Stomach (tissue), 8 donors: ENCODE measurements at regions not wholly inside any gene's neighbourhood (a gene's known extent, or its start where the extent isn't known, plus 50 kb on each side); places are given as distances from the start of the nearest gene placed in this dataset.

Experiments
- DNase-seq, 2 donors: peaks; one replicate each; pipeline versions ENCODE4 v3.0.0 to v3.0.0-alpha.2; 2013 to 2019
- H3K27ac ChIP-seq, 5 donors: fragments of 200-600 bp in 4 of 5; sonication (generic) in 4 of 5; one replicate each; pipeline ENCODE4 v1.5.1; 2013 to 2019; ENCODE audit warnings: mild to moderate bottlenecking in 1 of 5, moderate library complexity in 1 of 5
- H3K27me3 ChIP-seq, 3 donors: fragments of 200-600 bp; sonication (generic); one replicate each; pipeline ENCODE4 v1.5.1; 2017 to 2019; ENCODE audit warnings: mixed run types in 1 of 3
- H3K36me3 ChIP-seq, 4 donors: fragments of 200-600 bp; sonication (generic); 1 replicate in 3 of 4; 2 replicates in 1 of 4; pipeline ENCODE4 v1.5.1; 2016 to 2019
- H3K4me1 ChIP-seq, 4 donors: fragments of 200-600 bp; sonication (generic); one replicate each; pipeline ENCODE4 v1.5.1; 2016 to 2019
- H3K4me3 ChIP-seq, 4 donors: fragments of 200-600 bp; sonication (generic) in 3 of 4; one replicate each; pipeline ENCODE4 v1.5.1; 2016 to 2019; ENCODE audit warnings: mild to moderate bottlenecking in 1 of 4
- H3K9me3 ChIP-seq, 4 donors: fragments of 200-600 bp; sonication (generic); one replicate each; pipeline ENCODE4 v1.5.1; 2016 to 2019
- EP300 ChIP-seq: sonication (generic); formaldehyde crosslinking; IDR thresholded peaks from one replicate; pipeline ENCODE4 v1.6.1; 2017; ENCODE audit warnings: antibody characterized with exemption
- POLR2A ChIP-seq, 4 donors: fragments of 450-650 bp; IDR thresholded peaks; one replicate each; pipeline ENCODE4 v1.6.1; 2016; ENCODE audit warnings: antibody characterized with exemption in 4 of 4, control low read depth in 2 of 4, mild to moderate bottlenecking in 1 of 4, moderate library complexity in 1 of 4
- POLR2AphosphoS5 ChIP-seq, 3 donors: sonication (generic); formaldehyde crosslinking; IDR thresholded peaks; one replicate each; pipeline ENCODE4 v1.6.1; 2016; ENCODE audit warnings: antibody characterized with exemption in 3 of 3
- WGBS, 5 donors: extraction: QIAGEN DNeasy Blood & Tissue Kit in 3 of 5; methylation state at CpG; one replicate each; pipeline versions ENCODE4 v1.1.5 to v1.1.7; 2013 to 2018; 5-methylcytosine and 5-hydroxymethylcytosine counted together
- intact Hi-C: fragments of 100-400 bp; cut with DNase I; formaldehyde crosslinking; loops from one replicate; pipeline ENCODE4 v1.15.1; 2023; ENCODE audit warnings: low total_unique reads
- TF ChIP-seq, protein P1 (sequence below), 7 experiments: fragments of 450-650 bp in 4 of 7; fragments of 200-600 bp in 3 of 7; sonication (generic) in 3 of 7; IDR thresholded peaks; one replicate each; pipeline ENCODE4 v1.5.1; 2016 to 2019; ENCODE audit warnings: antibody characterized with exemption in 7 of 7, control low read depth in 2 of 7, mild to moderate bottlenecking in 1 of 7
- donor health status: healthy with polysubstance abuse.
- donor health status: Bipolar disorder and iron deficiency.
- donor health status: healthy.

DNA sequence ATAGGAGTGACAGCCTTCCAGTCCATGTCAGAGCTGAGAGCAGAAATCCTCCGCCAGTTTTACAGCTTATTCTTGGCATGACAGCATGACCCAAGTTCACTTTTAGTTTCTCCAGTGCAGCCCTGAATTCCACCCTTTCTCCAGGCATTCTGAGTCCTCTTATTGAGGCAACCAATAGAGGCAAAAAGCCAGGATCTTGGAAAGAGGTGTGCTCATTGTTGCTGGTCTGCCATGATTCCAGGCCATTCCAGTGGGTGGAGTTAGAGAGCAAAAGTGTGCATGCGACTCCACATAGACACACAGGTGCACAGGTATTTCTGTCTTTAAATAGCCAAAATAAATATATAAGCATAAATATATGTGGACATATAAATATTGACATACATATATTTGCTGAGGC lies 224.7 kb upstream of the ADARB2 start:
- Histone ChIP-seq H3K27me3 (no peaks in the 10 kb centered on the region), H3K4me1 (no peaks in the 10 kb centered on the region), H3K27ac (no peak overlapping the region), H3K36me3 (no peaks in the 10 kb centered on the region), H3K9me3 (no peaks in the 10 kb centered on the region), H3K4me3 (no peak overlapping the region)
- DNase-seq, result no peak
- TF ChIP-seq, protein P1, sequence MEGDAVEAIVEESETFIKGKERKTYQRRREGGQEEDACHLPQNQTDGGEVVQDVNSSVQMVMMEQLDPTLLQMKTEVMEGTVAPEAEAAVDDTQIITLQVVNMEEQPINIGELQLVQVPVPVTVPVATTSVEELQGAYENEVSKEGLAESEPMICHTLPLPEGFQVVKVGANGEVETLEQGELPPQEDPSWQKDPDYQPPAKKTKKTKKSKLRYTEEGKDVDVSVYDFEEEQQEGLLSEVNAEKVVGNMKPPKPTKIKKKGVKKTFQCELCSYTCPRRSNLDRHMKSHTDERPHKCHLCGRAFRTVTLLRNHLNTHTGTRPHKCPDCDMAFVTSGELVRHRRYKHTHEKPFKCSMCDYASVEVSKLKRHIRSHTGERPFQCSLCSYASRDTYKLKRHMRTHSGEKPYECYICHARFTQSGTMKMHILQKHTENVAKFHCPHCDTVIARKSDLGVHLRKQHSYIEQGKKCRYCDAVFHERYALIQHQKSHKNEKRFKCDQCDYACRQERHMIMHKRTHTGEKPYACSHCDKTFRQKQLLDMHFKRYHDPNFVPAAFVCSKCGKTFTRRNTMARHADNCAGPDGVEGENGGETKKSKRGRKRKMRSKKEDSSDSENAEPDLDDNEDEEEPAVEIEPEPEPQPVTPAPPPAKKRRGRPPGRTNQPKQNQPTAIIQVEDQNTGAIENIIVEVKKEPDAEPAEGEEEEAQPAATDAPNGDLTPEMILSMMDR (IDR thresholded peaks at IDR 0.05), result no peak
- TF ChIP-seq EP300 (no peak), POLR2AphosphoS5 (IDR thresholded peaks at IDR 0.05) (no peak), POLR2A (IDR thresholded peaks at IDR 0.05) (no peak)
- intact Hi-C loops, result no loop called here
- WGBS, 5 donors, result 72 to 85% (median 73%) methylated on average over 2 of the region's 2 CpGs

DNA sequence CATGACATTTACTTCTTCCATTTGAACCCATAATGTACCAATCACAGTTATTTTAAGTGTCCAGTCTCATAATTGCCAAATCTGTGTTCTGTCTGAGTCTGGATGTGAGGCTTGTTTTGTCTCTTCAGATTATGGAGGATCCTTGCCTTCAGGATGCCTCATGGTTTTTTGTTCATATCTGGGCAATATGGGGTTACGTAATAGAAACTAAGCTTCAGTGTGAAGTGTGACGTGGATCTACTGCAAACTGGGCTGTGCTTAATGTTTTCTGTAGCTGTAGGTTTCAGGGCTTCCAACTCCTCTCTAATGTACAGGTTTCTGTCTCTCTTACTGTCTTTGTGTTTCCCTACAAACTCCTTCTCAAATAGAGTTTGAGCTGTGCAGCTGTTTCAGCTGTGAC lies 223.7 kb upstream of the ADARB2 start:
- TF ChIP-seq, protein P1 (IDR thresholded peaks at IDR 0.05), result no peak
- no peak for TF ChIP-seq POLR2AphosphoS5 (IDR thresholded peaks at IDR 0.05)
- TF ChIP-seq POLR2A (IDR thresholded peaks at IDR 0.05), result no peak
- no peak for TF ChIP-seq EP300
- H3K4me1 ChIP-seq, result no peaks in the 10 kb centered on the region
- H3K36me3 ChIP-seq, result no peaks in the 10 kb centered on the region
- H3K27ac ChIP-seq, result no peak overlapping the region
- no peak overlapping the region for H3K4me3 ChIP-seq
- DNase-seq, result no peak
- intact Hi-C loops, result no loop called here
- 88 to 93% (median 92%) methylated on average over 2 of the region's 2 CpGs for WGBS, 5 donors
- no peaks in the 10 kb centered on the region for H3K9me3 ChIP-seq
- H3K27me3 ChIP-seq, result no peaks in the 10 kb centered on the region

DNA sequence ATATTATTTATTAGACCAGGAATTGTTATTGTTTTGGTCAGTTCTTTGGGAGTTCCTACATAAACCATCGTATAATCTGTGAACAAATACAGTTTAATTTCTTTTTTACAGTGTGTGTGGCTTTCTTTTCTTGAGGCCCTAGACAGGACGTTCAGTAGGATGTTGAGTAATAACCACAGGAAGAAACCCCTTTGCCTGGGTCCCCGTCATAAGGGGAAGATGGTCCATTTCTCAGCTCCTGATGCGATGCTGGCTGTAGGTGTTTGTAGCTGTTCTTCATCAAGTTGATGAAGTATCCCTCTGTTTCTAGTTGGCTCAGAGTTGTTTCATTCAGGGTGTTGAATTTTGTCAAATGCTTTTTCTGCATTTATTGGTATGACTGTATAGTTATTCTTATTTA lies 219.7 kb upstream of the ADARB2 start:
- peaks cover 0 to 4% (median 0%) of the 10 kb centered on the region in 4 donors for H3K9me3 ChIP-seq
- H3K36me3 ChIP-seq, result no peaks in the 10 kb centered on the region
- intact Hi-C loops, result no loop called here
- no peak for DNase-seq
- no peak overlapping the region for H3K27ac ChIP-seq
- no peak overlapping the region for H3K4me3 ChIP-seq
- no peaks in the 10 kb centered on the region for H3K4me1 ChIP-seq
- no peaks in the 10 kb centered on the region for H3K27me3 ChIP-seq
- TF ChIP-seq POLR2AphosphoS5 (IDR thresholded peaks at IDR 0.05) (no peak), POLR2A (IDR thresholded peaks at IDR 0.05) (no peak), EP300 (no peak)
- TF ChIP-seq, protein P1 (IDR thresholded peaks at IDR 0.05), result no peak
- 52 to 73% (median 65%) methylated on average over 4 of the region's 4 CpGs for WGBS, 5 donors

DNA sequence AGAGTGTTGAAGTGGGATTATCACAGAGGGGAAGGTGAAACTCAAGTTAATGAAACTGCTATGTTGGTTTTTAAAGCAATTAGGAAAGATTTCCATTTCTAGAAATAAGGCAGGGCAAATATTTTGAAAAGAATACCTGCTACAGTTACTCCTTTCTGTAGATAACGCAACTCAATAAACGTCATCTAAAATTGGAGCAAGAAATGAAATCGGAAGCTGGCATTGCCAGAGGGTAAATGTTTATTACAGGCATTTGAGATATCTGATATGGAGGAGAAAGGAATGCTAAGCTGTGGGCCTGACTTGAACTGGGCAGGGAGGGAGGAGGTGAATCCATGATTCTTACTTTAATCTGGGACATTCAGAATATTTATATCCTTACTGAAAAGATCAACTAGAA lies 217.0 kb upstream of the ADARB2 start:
- H3K4me1 ChIP-seq, result no peaks in the 10 kb centered on the region
- H3K27me3 ChIP-seq, result no peaks in the 10 kb centered on the region
- intact Hi-C loops, result no loop called here
- no peak overlapping the region for H3K4me3 ChIP-seq
- H3K36me3 ChIP-seq, result no peaks in the 10 kb centered on the region
- WGBS, 5 donors, result 22 to 43% (median 28%) methylated on average over 3 of the region's 3 CpGs
- DNase-seq, result no peak
- H3K27ac ChIP-seq, result no peak overlapping the region
- peaks cover 0 to 4% (median 0%) of the 10 kb centered on the region in 4 donors for H3K9me3 ChIP-seq
- no peak for TF ChIP-seq POLR2A (IDR thresholded peaks at IDR 0.05)

DNA sequence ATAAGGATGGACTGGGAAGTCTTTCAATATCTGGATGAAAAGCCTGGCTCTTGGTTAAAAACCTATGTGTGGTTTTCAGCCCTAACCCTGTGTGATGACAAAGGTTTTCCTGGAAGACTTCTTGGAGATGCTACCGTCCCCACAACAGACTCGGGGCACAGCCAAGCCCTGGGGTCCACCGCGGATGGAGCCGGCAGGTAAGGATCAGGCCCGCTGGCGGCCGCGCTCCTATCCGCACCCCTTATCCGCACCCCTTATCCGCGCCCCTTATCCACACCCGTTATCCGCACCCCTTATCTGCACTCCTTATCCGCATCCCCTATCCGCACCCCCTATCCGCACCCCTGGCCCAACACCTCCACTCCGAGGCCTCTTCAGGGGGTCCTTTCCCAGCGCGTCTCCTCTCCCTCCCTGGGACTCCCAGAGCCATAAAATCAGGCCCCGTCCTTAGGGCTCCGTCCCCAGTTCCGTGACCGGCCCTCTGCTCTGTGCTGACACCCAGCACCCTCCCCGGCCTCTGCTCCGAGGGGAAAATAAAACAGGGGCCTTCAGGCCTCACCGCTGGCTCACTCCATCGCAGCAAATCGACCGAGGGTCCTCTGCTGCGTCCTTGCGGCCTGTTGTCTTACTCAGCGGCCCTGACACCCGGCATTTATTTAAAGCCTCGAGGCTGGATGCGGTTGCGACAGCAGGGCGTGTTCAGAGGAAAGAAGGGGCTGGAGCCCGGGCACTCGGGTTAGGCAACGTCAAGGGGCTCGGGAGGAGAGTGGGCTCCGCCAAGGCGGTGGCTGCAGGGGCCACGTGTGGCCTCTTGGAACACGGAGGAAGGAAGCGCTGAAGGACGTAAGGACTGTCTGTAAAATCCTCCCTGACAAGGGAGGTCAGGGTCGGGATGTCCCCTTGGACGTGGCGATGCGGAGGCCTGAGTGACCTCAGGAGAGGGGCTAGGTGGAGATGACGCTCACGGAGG lies 215.1 kb upstream of the ADARB2 start:
- no peak overlapping the region for H3K27ac ChIP-seq
- intact Hi-C loops, result no loop called here
- no peaks in the 10 kb centered on the region for H3K4me1 ChIP-seq
- H3K27me3 ChIP-seq, result no peaks in the 10 kb centered on the region
- TF ChIP-seq EP300, result no peak
- no peak for TF ChIP-seq POLR2A (IDR thresholded peaks at IDR 0.05)
- no peak for TF ChIP-seq POLR2AphosphoS5 (IDR thresholded peaks at IDR 0.05)
- TF ChIP-seq, protein P1 (IDR thresholded peaks at IDR 0.05), result no peak
- 94 to 95% (median 94%) methylated on average over 54 to 55 of the region's 55 CpGs for WGBS, 5 donors
- H3K9me3 ChIP-seq, result peaks cover 0 to 4% (median 0%) of the 10 kb centered on the region in 4 donors
- no peak overlapping the region for H3K4me3 ChIP-seq
- DNase-seq, result no peak
- H3K36me3 ChIP-seq, result no peaks in the 10 kb centered on the region
